Transverse colon (tissue), 4 donors: ENCODE measurements at regions not wholly inside any gene's neighbourhood (a gene's known extent, or its start where the extent isn't known, plus 50 kb on each side); places are given as distances from the start of the nearest gene placed in this dataset.
"Not testable (repeated sequence)": the region's sequence is repeated elsewhere in the genome, so short reads cannot be mapped to it uniquely, and the experiment has no call there.

Experiments used
- CTCF ChIP-seq, 5 experiments: fragments of 200-600 bp in 3 of 5; fragments of 450-650 bp in 2 of 5; sonication (generic) in 3 of 5; IDR thresholded peaks; 1 replicate in 2 of 5; 2 replicates in 3 of 5; pipeline ENCODE4 v1.5.1; 2016 to 2017; ENCODE audit warnings: antibody characterized with exemption in 5 of 5, inconsistent platforms in 3 of 5, mild to moderate bottlenecking in 2 of 5, moderate library complexity in 1 of 5
- POLR2AphosphoS5 ChIP-seq, 3 donors: sonication (generic); formaldehyde crosslinking; IDR thresholded peaks; one replicate each; pipeline ENCODE4 v1.6.1; 2016; ENCODE audit warnings: antibody characterized with exemption in 3 of 3

GRCh38 chr2:89273443-89273842 is 582.0 kb downstream of the RPIA start:
- not testable (repeated sequence) for TF ChIP-seq CTCF, POLR2AphosphoS5 (IDR thresholded peaks at IDR 0.05)
